ENCODE measurements at regions not wholly inside any gene's neighbourhood (a gene's known extent, or its start where the extent isn't known, plus 50 kb on each side); places are given as distances from the start of the nearest gene placed in this dataset.

DNA sequence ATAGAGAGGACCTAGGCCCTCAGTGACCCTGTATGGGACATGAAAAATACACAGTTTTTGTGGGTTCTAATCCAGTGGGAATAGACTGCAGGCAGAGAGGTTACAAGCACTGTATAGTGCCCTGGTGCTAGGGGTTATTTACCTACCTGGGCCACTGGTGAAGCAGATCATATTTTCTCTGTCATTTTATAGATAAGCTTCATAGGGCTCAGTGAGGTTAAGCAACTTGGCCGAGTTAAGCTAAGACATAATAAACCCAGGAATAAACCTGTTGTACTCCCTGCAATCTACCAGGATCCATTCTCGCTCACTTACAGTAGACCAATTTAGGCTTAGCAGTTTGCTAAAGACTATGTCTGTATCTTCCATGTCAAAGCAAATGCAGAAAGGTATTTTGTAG is 340.6 kb upstream of the KHDRBS2 start:
- DNase-seq (ENCODE audit: insufficient read length, low spot score, missing footprints), result no peak
- Histone ChIP-seq H3K27ac (ENCODE audit: low read depth, low read length) (no peak overlapping the region), H3K9me3 (ENCODE audit: low read depth, low read length) (no peaks in the 10 kb centered on the region), H3K36me3 (ENCODE audit: insufficient read depth, low read length) (no peaks in the 10 kb centered on the region), H3K4me1 (ENCODE audit: insufficient read depth, low read length) (no peaks in the 10 kb centered on the region), H3K27me3 (ENCODE audit: insufficient read depth, low read length) (no peaks in the 10 kb centered on the region), H2AFZ (ENCODE audit: low read length) (no peak overlapping the region), H3K4me2 (ENCODE audit: insufficient read depth, low read length) (no peak overlapping the region), H3K4me3 (ENCODE audit: insufficient read depth, low read length) (no peak overlapping the region), H4K20me1 (ENCODE audit: insufficient read depth, low read length) (no peaks in the 10 kb centered on the region), H3K79me2 (ENCODE audit: insufficient read depth, low read length) (no peaks in the 10 kb centered on the region)
- no peak for TF ChIP-seq CTCF (IDR thresholded peaks at IDR 0.05; ENCODE audit: extremely low read depth, low read depth, low read length)

GRCh38 chr6:62623846-62624532 is 338.0 kb upstream of the KHDRBS2 start:
- no peaks in the 10 kb centered on the region for H3K27me3 ChIP-seq (ENCODE audit: insufficient read depth, low read length)
- no peak overlapping the region for H2AFZ ChIP-seq (ENCODE audit: low read length)
- no peaks in the 10 kb centered on the region for H4K20me1 ChIP-seq (ENCODE audit: insufficient read depth, low read length)
- no peaks in the 10 kb centered on the region for H3K9me3 ChIP-seq (ENCODE audit: low read depth, low read length)
- H3K4me1 ChIP-seq (ENCODE audit: insufficient read depth, low read length), result no peaks in the 10 kb centered on the region
- no peaks in the 10 kb centered on the region for H3K79me2 ChIP-seq (ENCODE audit: insufficient read depth, low read length)
- TF ChIP-seq CTCF (IDR thresholded peaks at IDR 0.05; ENCODE audit: extremely low read depth, low read depth, low read length), result no peak
- DNase-seq (ENCODE audit: insufficient read length, low spot score, missing footprints), result no peak
- H3K4me2 ChIP-seq (ENCODE audit: insufficient read depth, low read length), result no peak overlapping the region
- H3K36me3 ChIP-seq (ENCODE audit: insufficient read depth, low read length), result no peaks in the 10 kb centered on the region
- H3K4me3 ChIP-seq (ENCODE audit: insufficient read depth, low read length), result no peak overlapping the region
- no peak overlapping the region for H3K27ac ChIP-seq (ENCODE audit: low read depth, low read length)

- no peak for DNase-seq (ENCODE audit: insufficient read length, low spot score, missing footprints)
- Histone ChIP-seq H3K4me2 (ENCODE audit: insufficient read depth, low read length) (no peak overlapping the region), H3K27ac (ENCODE audit: low read depth, low read length) (no peak overlapping the region), H3K27me3 (ENCODE audit: insufficient read depth, low read length) (no peaks in the 10 kb centered on the region), H3K79me2 (ENCODE audit: insufficient read depth, low read length) (no peaks in the 10 kb centered on the region), H3K9me3 (ENCODE audit: low read depth, low read length) (no peaks in the 10 kb centered on the region), H4K20me1 (ENCODE audit: insufficient read depth, low read length) (no peaks in the 10 kb centered on the region), H3K4me1 (ENCODE audit: insufficient read depth, low read length) (no peaks in the 10 kb centered on the region), H3K36me3 (ENCODE audit: insufficient read depth, low read length) (no peaks in the 10 kb centered on the region), H3K4me3 (ENCODE audit: insufficient read depth, low read length) (no peak overlapping the region), H2AFZ (ENCODE audit: low read length) (no peak overlapping the region)
- no peak for TF ChIP-seq CTCF (IDR thresholded peaks at IDR 0.05; ENCODE audit: extremely low read depth, low read depth, low read length)
Observed at GRCh38 chr6:62615366-62616015, 329.5 kb upstream of the KHDRBS2 start.

GRCh38 chr6:62614442-62614841 is 328.4 kb upstream of the KHDRBS2 start:
- no peaks in the 10 kb centered on the region for H3K9me3 ChIP-seq (ENCODE audit: low read depth, low read length)
- H3K27me3 ChIP-seq (ENCODE audit: insufficient read depth, low read length), result no peaks in the 10 kb centered on the region
- H3K4me1 ChIP-seq (ENCODE audit: insufficient read depth, low read length), result no peaks in the 10 kb centered on the region
- H3K4me3 ChIP-seq (ENCODE audit: insufficient read depth, low read length), result no peak overlapping the region
- no peak overlapping the region for H3K4me2 ChIP-seq (ENCODE audit: insufficient read depth, low read length)
- no peaks in the 10 kb centered on the region for H3K36me3 ChIP-seq (ENCODE audit: insufficient read depth, low read length)
- H3K27ac ChIP-seq (ENCODE audit: low read depth, low read length), result no peak overlapping the region
- H4K20me1 ChIP-seq (ENCODE audit: insufficient read depth, low read length), result no peaks in the 10 kb centered on the region
- DNase-seq (ENCODE audit: insufficient read length, low spot score, missing footprints), result no peak
- H3K79me2 ChIP-seq (ENCODE audit: insufficient read depth, low read length), result no peaks in the 10 kb centered on the region
- TF ChIP-seq CTCF (IDR thresholded peaks at IDR 0.05; ENCODE audit: extremely low read depth, low read depth, low read length), result no peak
- H2AFZ ChIP-seq (ENCODE audit: low read length), result no peak overlapping the region

Measured in osteoblast (primary cell).